ENCODE measurements at regions not wholly inside any gene's neighbourhood (a gene's known extent, or its start where the extent isn't known, plus 50 kb on each side); places are given as distances from the start of the nearest gene placed in this dataset.

DNA sequence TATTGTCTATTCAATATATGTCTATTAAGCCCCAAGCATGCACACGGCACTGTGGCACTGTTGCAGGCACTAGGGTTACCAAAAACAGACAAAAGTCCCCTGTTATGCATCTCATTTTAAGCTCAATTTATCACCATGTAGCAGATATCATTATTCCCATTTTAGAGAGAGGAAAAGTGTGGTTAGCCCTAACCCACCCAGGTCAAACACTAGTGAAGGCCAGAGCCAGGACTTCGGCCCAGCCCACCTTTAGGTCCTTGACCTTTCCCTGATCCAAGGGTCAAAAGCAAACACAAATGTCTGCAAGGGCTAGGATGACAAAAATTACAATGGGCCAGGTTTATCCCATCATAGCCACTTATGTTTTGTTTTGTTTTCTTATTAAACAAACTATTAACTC, 130.3 kb upstream of the NUDT7 start:
- no peak for DNase-seq (ENCODE audit: low read depth)

DNA sequence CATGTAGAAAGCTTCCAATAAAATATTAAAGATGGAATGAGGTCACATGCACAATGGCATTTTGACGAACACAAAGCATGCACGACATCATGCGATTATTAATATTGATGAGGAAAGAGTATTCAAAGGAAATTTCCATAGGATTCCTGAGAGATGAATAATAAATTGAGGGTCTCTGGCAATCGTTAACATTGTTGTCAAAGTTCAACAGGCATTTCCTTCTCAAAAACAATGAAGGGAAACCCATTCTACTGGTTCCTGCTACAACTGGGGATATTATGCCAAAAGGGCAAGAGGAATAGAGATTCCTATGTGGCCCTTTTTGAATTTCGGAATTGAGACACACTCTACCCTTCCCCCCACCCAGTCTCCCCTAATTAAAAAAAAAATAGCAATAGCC, 128.3 kb upstream of the NUDT7 start:
- DNase-seq (ENCODE audit: low read depth), result no peak

DNA sequence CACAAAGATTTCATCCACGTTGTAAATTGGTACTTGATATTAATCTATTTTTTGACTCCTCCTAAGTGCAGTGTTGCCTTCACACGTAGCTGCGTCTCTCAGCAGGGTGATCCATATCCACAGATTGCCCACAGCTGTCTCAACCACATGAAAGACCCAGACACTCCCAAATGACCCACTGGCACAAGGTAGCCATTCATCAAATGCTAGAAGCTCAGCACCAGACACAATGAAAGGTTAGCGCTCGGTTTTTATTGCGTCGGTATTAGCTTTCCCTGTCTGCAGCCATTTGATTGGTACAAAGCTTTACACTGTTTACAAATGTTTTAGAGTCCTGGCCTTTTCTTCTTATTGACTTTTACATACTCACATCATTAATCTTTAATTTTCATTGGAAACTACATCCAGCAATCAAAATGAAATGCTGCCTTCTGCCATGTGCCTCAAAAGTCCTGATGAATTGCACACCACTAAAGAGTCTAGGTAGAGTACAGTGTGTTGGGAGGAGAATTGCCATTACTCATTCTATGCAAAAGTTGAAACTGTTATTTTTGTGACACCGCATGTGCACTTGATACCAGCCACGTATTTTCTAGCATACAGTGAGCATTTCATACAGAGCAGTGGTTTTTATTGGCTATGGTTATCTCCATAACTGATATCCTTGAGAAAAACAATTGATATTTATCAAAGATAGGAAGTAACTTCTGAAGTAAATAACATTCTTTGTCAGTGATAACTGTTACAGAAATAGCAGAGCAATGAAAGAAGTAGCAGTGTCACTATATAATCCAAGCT, 127.3 kb upstream of the NUDT7 start:
- no peak for DNase-seq (ENCODE audit: low read depth)

DNA sequence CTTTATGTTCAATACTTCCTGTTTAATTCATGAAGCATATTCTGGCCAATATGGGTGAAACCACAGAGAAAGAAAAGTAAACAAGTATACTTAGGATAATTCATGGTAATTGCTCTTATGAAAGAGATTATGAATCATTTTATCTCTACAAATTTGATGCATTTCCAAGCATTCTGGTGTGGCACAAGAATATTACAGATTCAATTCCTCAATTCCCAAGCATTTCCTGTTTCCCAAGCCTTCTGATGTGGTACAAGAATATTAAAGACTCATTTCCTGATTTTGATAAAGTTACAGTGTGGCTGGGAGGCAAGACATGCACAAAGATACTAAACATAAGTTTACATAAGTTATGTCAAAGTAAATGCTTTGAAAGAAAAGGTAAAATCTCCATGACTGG, 126.1 kb upstream of the NUDT7 start:
- DNase-seq (ENCODE audit: low read depth), result peak; percentile 15

DNA sequence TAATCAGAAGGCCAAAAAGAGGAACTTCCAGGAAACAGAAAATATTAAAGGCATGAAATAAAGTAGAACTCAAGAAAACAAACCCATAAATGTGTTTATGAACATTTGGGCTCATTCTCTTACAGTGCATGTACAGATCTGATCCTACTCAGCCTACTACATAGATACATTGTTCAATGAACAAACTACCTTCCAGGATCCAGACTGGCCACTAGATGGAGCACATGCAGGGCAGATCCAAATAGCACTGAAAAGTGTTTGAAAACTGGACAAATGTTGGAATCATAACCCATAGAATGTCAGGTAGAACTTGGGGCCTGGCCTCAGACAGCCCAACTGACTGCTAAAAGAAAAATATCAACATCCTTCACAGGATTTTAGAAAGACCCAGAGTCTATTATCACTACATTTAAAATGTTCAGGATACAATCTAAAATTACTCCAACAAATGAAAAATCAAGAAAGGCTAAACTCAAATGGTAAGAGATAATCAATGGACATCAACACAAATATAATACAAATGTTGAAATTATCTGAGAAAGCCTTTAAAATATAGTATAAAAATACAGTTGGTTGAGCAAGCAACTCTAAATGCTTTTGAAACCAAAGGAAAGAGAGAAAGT, 122.4 kb upstream of the NUDT7 start:
- no peak for DNase-seq (ENCODE audit: low read depth)

DNA sequence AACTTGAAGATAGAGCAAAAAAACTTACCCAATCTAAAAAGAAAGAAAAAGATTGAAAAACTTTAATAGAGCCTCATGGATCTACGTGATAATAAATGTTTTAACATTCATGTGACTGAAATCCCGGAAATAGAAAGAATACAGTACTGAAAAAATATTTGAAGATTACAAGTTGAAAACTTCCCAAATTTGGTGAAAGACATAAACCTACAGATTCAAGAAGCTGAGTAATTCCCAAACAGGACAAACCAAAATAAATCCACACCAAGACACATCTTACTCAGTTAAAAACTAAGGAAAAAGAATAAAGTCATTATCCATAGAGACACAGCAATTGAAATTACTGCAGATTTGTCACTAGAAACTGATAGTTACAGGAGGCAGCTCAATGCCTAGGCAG, 121.8 kb upstream of the NUDT7 start:
- no peak for DNase-seq (ENCODE audit: low read depth)

DNA sequence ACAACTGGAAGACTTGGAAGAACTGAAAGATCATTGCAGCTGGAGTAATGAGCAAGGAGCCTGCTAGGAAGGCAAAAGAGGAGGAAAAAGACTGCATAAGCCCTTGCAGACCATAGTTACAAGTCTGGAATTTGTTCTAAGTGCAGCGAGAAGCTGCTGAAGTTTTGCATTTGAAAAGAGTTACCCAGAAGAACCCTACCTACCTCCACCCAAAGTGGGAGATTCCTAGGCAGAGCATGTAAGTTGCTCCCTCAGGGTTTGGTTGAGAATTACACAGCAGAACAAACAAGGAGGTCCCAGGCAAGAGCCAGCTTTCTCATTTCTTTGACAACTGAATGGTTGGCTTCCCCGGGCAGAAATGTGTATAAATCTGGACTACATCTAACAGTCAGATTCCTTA, 118.7 kb upstream of the NUDT7 start:
- DNase-seq (ENCODE audit: low read depth), result no peak

DNA sequence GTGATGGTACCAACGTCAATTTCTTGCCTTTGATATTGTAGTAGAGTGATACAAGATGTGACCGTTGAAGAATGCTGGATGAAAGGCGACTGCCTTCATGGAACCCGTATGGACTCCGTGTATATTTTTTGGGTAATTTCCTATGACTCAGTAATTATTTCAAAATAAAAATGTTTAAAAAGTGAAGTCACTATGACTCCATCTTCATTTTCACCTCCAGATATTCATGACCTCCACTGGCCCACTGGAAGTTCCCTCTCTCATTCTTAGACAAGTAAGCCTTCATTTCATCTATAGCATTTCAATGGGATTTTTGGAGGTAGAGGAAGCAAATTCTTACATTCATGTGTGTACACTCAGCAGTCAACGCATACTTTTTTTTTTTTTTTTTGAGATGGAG, 111.8 kb upstream of the NUDT7 start:
- no peak for DNase-seq (ENCODE audit: low read depth)

DNA sequence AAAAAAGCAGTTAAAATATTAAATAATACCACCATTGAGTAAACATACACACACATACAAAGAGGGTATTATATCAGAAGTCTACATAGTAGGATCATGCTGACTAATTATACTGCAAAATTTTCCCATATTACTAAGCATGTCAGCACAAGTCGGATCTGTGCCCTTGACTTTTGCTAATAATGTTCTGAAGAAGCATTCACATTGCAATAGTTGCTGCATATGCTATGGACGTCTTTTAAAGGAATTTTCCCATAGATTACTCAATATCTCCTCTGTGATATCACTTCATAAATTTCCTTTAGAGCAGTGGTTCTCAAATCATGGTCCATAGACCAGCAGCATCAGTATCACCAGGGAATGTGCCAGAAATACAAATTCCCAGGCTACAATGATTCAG, 110.9 kb upstream of the NUDT7 start:
- DNase-seq (ENCODE audit: low read depth), result no peak

DNA sequence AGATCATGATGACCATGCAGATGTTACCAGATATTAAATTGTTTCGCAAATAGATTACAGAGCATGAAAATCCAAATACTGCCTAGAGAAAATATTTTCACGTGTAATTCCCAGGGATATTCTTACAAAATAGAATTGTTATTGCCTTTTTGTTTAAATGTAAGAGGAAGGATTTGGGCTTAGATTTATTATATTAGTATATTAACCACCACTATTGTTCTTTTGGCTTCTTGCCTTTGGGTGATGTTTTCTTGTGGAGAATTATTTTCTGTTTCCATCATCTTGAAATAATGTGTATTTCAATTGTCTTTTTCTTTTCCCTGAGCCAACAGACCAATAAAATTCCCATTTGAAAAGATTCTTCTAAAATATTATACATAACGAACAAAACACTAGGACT, 109.7 kb upstream of the NUDT7 start:
- DNase-seq (ENCODE audit: low read depth), result no peak

DNA sequence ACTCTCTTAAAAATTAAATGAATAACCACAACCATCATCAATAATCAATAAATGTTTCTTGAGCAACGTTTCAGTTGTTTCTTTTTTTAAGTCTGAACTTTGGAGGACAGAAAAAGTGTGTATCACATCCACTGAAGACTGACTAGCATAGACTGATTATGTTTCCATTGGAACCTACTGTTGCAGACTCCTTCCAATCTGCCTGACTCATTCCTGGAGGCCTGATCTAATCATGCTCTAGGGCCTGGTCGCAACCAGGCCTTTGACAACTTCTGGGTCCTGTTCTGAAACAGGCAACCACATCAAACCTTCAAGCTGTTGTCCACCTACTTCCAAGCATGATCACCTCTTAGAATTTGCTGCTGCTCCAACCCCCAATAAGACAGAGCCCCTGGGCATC, 109.2 kb upstream of the NUDT7 start:
- DNase-seq (ENCODE audit: low read depth), result no peak

DNA sequence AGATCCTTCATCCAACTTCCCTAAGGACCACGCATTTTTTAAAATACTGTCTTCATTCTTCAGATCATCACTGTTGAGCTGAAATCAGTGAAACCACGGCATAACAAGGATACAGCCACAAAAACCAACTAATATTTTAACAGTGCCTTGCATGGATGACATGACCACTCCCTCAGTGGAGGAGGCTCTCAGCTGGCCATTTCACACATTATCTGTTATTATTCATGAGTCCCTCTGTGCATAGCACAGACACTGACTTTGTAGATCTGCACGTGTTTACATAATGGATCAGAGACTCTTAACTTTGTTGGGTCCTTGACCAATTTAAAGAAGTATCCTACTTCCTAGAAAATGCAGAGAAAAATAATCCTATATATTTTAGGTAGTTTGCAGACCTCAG, 104.8 kb upstream of the NUDT7 start:
- DNase-seq (ENCODE audit: low read depth), result no peak

DNA sequence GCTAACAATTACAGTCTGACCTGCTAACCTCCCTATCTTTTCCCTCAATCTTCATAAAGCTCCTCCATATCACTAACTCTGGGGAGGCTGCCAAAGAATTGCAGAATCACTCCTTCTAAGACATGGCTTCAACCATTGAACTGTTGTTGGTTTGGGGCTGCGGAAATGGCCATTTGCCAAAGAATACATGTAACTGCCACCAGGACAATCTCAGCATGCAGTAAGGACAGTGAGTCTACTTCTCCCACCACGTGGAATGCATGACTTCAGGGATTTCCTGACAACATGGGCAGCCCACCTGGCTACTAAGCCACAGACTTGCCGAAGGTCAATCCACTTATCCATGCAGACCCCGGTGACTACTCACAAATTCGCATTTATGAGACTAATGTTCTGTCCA, 104.3 kb upstream of the NUDT7 start:
- no peak for DNase-seq (ENCODE audit: low read depth)

DNA sequence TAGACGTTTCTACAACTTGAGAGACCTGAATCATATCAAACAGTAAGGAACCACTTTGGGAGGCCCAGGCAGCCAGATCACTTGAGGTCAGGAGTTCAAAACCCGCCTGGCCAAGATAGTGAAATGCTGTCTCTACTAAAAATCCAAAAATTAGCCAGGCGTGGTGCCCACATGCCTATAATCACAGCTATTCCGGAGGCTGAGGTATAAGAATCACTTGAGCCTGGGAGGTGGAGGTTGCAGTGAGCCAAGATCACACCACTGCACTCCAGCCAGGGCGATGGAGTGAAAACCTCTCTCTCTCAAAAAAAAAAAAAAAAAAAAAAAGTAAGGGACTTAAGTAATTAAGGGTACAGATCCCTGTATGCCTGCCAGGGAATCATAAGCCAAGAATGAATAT, 103.4 kb upstream of the NUDT7 start:
- no peak for DNase-seq (ENCODE audit: low read depth)

DNA sequence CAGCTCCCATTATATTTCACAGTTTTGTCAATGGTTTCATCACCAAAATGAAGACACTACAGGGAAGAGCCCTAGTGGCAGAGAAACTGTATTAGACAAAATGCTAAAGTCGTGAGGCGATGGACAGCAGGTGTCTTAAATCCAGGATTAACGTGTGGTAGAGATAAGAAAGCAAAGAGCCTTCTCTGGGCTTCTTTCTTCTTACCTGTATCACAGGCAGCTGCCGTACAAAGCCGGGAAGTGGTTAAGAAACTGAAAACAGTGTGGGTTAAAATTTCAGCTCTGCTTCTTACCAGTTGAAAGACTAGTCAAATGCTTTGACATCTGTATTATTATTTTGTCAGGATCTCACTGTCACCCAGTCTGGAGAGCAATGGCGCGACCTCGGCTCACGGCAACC, 98.2 kb upstream of the NUDT7 start:
- DNase-seq (ENCODE audit: low read depth), result no peak

DNA sequence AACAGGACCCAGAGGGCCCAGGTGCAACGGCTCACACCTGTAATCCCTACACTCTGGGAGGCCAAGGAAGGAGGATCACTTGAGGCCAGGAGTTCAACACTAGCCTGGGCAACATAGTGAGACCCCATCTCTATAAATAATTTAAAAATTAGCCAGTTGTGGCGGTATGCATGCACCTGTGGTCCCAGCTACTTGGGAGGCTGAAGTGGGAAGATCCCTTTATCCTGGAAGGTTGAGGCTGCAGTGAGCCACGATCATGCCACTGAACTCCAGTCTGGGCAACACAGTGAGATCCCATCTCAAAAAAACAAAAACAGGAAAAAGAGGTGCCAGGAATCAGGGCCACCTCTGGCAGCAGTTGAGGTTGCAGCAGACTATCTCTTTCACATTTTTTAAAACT, 85.7 kb upstream of the NUDT7 start:
- no peak for DNase-seq (ENCODE audit: low read depth)

DNA sequence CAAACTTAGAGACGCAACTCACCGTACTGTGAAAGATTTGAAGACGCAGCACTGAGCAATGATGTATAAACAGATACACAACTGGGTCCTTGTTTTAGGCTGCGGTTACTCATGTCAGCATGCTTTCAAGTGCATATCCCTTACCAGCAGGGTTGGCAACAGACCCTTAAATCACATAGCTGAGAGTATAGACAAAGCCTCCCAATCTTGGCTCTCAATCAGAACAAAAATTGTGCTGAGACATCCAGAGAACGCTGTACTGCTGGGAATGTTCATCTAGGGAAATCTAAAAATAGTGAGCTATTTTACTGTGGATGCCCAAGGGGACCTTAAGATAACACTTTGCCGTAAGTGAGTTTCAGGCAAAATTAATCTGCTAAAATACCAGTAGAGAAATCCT, 84.4 kb upstream of the NUDT7 start:
- no peak for DNase-seq (ENCODE audit: low read depth)

DNA sequence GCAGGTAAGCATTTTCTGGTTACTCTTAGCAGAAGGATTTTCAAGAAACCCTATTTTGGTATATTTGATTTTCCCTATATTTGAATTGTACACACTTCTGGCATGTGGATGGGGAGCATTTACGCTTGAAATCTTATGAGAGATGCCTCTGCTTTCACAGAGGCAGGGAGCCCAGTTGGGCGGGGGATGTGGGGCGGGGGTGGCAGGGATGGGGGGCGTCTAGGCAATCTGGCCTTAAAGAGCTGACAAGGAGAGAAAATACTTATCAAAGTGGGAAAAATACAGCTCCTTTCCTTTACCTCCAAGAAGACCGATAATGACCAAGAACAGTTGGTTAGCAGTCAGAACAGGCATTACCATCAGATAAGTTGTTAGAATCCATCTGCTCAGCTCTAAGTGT, 79.1 kb upstream of the NUDT7 start:
- DNase-seq (ENCODE audit: low read depth), result no peak

DNA sequence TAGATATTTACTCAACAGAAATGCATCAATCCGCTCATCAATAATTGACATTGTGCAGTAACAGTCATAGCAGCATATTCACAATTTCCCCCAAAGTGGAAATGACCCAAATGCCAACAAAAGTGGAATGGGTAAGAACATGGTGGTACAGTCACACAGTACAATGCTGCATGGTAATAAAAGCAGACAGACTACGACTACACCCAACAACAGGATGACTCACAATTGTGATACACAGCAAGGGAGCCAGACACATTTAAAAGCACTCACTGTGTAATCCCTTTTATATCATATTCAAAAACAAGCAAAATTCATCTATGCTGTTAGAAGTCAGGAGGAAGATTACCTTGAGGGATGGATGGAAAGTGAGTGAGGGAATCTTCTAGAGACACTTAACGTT, 76.5 kb upstream of the NUDT7 start:
- DNase-seq (ENCODE audit: low read depth), result no peak

DNA sequence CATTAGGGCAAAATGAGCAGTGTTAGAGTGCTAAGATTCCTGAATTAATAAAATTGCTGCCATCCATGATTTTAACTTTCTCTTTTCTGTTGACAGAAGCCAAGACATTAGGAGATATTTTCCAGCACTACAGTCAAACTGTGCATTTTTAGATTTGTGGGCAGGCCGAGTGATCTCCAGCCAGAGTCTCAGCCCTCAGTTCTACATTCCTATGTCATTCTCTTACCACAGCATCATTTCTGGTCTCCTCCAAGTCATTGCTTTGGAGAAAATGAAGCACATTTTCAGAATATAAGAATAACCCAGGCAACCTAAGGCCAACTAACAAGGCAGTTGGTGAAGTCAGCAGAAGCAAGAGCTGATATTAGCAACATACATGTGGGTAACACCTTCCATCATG, 74.6 kb upstream of the NUDT7 start:
- no peak for DNase-seq (ENCODE audit: low read depth)

DNA sequence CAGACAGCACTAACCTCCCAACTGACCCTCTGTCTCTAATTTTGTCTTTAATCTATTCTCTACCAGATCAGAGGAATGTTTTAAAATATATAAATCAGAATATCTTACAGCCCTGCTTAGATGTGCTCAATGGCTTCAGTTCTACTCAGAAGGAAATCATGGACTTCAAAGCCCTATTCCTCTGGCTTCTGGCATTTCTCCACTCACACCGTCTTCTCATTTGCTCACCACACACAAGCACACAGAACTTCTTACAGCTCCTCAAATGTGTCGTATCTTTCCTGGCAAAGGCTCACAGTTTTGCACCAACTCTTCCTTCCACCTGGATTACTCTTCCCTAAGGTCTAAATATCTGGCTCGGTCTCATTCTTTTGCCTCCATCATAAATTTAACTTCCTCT, 71.6 kb upstream of the NUDT7 start:
- DNase-seq (ENCODE audit: low read depth), result no peak

DNA sequence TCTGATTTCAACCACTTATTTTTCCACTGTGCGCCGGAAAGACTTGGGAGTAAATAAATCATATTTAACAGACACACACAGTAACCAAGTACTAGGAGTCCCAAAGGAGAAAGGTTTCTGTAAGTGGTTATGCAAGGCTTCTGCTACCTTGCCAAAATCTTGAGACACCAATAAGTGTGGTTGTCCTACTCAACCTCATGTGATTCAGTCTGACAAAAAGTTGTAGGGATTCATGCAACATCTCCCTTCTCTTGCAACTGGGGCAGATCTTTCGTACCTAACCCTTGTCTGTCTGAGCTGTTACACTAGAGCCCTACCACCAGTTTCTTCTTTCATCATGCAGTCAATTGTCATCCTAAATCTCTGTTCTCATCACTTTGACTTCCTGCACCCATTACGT, 69.9 kb upstream of the NUDT7 start:
- DNase-seq (ENCODE audit: low read depth), result no peak

DNA sequence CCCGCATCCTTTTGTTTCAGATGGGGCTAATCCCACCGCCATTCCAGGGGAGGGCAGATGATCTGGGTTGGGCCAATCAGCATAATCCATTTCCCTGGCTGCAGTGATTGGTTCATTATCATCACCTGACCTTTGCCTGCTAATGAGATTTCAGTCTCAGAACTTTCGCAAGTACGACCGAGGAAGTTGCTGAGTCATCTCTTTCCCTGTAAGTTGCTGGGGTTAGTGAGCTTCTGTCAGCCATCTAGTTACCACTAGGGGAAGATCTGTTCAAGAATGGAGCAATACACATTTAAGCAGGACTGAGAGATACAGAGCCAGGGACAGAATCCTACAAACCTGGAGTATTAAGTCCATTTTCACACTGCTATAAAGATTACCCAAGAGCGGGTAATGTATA, 65.3 kb upstream of the NUDT7 start:
- DNase-seq (ENCODE audit: low read depth), result no peak

DNA sequence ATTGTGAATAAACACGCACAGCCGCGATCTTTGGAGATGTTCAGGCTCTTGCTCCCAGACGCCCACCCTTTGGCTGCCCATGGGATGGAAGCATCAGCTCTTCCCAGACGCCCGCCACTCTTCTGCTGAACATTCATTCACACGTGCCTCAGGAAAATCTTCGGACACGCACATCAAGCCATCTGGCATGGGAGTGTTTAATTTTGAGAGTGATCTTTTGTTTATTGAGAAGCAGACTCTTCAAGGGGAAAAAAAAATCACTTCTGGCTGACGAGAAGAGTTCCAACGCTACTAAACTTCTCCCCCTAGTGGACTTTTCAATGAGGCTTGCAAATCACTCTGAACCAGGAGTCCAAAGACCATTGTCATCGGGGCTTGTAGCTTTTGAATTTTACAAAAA, 62.0 kb upstream of the NUDT7 start:
- DNase-seq (ENCODE audit: low read depth), result no peak
